GM19467 (cell line): ENCODE measurements at regions not wholly inside any gene's neighbourhood (a gene's known extent, or its start where the extent isn't known, plus 50 kb on each side); places are given as distances from the start of the nearest gene placed in this dataset.
"Not testable (repeated sequence)": the region's sequence is repeated elsewhere in the genome, so short reads cannot be mapped to it uniquely, and the experiment has no call there.

Experiments used
- ATAC-seq: cut with Tn5 transposase; IDR thresholded peaks from one replicate; pipeline ENCODE4 v1.9.1; 2021; ENCODE audit warnings: mild to moderate bottlenecking, moderate library complexity; ENCODE audit not compliant: unreplicated experiment

DNA sequence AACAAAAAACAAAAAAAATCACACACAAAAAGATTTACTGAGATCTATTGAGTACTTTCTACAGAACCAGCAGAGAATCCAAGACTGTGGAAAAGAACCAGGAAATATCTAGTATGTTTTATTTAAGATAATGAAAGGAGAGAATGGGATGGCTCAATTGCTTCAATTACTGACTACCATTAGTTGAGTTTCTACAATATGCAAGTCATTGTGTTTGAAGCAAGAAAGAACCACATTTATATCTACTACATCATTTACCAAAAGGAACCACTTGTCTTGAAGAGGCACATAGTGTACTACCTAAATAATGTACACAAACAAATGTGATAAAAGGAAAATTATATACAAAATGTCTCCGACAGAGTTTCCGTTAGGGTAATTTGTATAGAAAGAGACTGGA lies 325.9 kb upstream of the TNC start:
- no peak for ATAC-seq

DNA sequence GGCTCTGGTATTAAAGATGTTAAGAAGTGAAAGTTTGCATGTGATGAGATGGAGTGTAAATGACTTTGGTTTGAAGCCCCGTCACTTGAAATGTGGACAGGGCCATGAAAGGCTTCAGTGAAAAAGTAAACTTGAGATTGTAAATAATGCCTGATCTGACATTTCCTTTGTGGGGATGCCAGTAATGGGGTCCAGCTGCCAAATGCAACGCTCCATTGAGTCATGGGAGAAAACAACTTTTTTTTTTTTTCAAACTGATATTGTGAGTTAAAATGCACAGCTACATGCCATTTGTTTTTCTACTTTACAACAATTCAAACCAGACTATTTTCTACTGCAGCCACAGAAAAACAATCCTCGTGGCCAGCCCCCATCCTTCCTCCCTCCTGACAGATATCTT lies 327.0 kb upstream of the TNC start:
- ATAC-seq = no peak

- ATAC-seq = no peak
These were observed 327.7 kb upstream of the TNC start for GRCh38 chr9:115445655-115446054.

GRCh38 chr9:115456515-115456914 lies 338.6 kb upstream of the TNC start:
- ATAC-seq = no peak

DNA sequence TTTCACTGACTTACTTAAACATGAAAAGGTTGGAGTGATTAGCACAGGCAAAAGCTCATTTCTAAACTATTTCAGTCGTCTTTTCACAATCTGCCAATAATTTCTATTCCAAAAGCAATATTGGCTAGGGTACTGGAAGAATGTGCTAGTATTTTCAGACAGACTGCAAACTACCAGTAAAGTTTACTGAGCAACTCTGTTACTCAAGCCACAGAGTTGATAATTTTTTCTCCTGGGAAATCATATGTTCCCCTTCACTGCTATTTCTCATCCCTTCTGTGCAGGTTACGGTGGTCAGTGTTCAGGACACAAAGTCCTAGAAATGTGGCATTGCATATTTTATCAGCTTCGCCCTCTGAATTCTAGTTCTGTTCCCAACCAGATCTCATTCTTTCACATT lies 343.3 kb upstream of the TNC start:
- ATAC-seq = no peak

DNA sequence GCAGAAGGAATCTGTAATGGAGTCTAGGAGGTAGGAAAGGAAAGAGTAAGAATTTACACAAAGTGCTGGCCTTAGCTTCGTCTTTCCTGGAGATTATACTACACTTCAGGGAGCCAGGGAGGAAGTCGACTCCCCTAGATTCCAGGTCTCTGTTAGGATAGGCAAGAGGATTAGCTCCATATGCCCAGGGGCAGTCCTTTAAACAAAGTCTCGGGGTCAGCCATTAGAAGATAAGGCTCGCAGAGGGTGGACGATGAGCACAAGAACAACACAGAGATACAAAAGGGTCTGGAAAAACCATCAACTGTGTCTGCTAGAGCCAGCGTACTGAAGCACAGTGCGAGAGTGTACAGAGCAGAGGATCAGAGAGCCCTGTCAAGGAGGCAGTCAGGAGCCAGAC lies 344.7 kb upstream of the TNC start:
- ATAC-seq = no peak

DNA sequence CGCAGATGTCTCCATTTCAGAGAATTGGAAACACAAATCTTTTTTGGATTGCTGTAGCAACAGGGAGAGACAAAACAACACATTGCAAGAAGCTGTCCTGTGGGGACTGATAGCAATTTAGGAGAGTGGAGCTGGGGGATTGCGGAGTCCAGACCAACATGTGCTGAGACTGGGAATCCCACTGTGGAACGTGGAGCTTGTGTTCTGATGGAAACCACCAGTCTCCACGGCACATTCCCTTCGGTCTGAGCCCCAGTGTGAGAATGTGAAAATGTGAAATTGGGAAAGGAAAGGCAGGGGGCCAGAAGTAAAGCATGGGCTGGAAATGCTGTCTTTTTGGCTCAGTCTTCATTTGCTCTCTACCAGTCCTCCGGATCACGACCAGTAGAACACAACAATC lies 348.8 kb upstream of the TNC start:
- no peak for ATAC-seq

DNA sequence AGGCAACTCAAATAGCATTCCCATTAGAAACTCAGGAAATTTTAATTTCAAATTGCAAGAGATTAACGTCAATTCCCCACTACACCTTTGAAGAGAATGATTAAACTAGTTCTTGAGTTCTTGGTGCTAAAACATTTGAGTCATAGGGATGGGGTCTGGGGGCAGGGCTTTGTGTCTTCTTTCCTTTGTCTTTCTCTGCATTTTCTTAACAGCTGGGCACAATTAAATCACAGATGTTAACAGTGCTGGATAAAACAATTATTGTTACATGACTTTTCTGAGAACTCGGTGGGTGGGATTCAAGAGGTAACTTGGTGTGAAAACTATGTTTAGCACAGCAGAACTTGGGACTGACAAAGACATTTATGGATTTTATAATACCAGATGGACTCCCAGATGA lies 351.9 kb upstream of the TNC start:
- ATAC-seq = no peak

- ATAC-seq = not testable (repeated sequence)
These were observed 355.1 kb upstream of the TNC start for GRCh38 chr9:115473032-115473431.

DNA sequence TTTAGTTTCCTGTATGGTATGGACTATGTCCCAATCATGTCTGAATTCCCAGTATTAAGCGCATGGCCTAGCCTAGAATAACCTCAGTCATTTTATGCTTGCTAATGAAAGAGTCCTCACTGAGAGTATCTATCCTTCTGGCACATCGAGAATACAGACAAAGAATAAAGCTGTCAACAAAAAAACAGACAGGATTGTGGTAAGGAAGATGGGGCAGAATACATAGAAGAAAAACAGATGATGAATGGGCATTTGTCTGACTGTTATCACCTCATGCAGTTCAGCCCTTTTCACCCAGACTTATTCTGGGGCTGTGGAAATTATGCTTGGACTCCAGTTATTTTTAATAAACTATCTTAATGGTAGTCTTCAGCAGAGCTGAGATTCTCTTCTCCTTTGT lies 363.8 kb upstream of the TNC start:
- ATAC-seq = no peak

DNA sequence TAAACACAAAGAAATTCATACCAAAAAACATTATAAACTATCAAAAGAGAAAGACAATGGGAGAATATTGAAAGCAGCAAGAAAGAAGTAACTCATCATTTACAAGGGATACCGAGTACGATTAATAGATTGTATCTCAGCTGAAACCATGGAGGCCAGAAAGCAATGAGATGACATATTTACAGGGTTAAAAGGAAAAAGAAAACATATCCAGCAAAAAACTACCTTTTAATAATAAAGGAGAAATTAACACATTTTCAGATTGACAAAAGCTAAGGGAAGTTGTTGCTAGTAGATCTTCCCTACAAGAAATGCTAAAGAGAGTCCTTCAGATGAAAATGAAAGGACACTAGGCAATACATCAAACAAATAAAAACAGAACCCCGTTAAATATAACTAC lies 364.8 kb upstream of the TNC start:
- no peak for ATAC-seq

- no peak for ATAC-seq
These were observed 374.9 kb upstream of the TNC start for GRCh38 chr9:115492869-115493268.

DNA sequence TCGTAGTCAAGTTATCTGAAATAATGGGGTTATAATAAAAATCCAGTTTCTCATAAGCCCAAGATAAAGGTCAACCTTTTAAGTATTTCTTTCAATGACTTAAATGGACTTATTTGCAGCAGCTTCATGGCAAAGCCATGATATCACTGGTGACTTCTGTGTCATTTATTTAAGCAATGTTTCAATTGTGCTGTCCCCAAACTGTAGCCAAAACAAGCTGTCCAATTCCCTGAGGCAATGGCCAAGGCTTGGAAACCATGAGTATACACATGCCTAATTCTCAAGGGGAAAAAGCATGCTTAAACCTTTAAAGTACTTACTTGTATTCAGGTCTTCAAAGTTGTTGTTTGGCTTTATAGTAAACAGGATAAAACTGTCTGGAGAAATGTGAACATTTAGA lies 376.4 kb upstream of the TNC start:
- no peak for ATAC-seq

- ATAC-seq = no peak
These were observed 377.2 kb upstream of the TNC start for GRCh38 chr9:115495052-115495635.

GRCh38 chr9:115495836-115496235 lies 377.9 kb upstream of the TNC start:
- ATAC-seq = no peak

DNA sequence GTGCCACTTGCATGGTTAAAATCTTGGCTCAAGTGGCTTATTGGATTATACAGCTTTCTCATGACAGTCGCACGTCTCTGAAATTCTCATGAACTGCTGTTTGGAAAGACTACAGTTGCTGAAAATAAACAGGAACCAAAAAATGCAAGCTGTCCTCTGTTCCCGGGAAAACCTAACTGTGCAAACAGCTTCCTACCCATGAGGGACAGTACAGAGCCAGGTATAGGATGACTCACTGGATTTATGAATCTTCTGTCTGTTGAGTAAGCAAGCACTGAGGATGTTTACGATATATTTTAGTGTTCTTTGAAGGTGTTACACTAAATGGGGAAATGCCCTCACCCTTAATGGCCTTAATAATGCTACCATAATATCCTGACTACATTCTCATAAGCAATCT lies 380.3 kb upstream of the TNC start:
- no peak for ATAC-seq

DNA sequence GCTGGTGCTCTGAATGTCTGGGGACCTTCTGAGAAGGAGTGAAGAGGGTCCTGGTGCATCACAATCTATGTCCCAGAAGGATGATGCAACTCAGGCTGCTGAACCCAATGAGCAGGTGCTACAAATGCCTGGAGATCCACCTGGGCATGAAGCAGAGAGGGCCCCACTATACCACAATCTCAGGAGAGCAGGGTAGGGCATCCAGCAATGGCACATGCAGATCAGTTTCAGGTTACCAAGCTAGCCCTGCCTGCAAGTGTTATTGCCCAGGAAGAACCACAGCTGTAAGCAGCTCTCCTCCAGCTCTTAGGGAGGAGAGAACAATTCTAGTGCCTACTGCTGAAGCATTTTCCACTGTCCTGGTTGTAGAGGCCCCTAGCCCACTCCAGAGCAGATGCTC lies 389.2 kb upstream of the TNC start:
- ATAC-seq = no peak

- no peak for ATAC-seq
These were observed 395.2 kb upstream of the TNC start for GRCh38 chr9:115513148-115513547.

DNA sequence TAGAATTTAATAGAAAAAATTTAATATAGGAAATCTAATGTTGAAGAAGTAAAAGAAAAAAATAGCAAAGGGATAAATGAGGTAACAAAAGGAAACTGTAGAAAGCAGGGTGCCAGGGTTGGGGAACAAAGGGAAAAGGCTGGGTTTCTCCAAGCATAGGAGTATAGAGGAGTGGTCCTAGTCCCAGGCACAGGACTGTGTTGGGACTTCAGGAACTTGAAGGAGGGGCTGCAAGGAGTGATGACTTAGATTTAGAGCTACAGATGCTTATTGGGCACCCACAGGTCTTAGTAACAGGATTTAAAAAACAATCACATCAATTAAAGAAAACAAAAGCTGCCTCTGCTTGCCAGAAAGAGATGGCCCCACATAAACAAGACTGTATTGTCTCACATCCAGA lies 396.5 kb upstream of the TNC start:
- no peak for ATAC-seq

DNA sequence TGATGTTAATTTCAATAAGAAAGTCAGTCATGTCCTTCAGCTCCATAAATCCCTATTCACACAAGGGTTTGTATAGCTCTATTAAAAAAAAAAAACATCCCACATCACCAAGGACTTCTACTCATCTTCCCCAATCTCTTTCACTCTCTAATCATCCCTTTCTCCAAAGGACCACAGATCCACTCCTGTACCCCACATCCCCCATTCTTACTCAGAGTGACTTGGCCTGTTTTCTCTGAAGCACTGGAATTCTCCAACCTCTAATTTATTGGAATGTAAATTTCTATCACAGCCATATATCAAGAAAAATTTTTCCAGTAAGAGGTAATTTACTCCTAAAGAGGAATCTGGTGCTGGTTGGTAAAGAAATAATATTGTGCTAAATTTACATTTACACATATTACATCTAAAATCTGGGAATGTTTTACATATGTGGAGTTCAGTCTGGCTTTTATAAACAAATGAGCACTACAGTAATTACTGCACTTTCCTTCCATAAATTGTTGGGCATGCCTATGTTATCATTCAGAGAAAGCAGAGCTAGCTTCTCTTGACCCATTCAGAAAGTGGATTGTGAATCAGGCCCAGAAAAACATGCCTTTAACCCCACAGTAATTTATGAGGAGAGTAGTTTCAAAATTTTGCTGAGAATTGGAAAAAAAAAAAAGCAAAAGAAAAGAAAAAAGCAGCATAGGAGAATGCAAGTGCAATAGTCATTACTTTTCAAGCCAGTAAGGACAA lies 399.5 kb upstream of the TNC start:
- ATAC-seq = no peak

DNA sequence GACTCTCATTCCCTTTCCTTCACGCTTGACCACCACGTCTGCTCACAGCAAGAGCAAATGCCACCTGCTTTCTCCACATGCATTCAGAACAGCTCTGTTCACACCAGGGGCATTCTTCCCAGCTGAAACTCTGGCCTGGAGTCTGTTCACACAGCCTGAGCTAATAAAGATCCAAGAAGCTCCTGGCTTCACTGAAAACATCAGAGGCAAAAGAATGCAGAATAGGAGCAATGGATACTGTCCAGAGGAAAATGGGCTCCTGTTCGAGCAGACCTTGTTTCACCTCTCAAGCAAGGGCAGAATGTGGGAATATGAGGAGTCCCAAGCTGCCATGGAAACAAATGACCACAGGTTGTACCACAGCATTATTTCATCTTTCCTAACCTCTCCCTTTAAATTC lies 402.7 kb upstream of the TNC start:
- no peak for ATAC-seq

DNA sequence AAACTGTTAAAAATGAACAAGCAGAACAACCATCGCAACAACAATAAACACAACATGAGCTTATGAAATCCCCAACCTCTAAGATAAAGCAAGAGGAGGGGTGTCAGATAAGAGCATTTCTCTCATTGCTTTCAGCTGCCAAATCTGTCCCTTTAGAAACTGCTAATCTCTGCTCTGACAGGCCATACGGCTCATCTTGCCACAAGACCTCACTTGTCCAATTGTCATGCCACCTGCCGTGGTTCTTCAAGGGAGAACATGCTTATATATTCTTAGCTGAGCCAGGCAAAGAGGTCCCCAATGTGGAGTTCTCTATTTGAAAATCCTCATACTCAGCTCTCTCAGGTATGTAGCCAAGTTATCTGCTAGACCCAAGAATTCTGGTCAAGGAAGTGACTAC lies 405.0 kb upstream of the TNC start:
- no peak for ATAC-seq

- no peak for ATAC-seq
These were observed 406.6 kb upstream of the TNC start for GRCh38 chr9:115524453-115525059.
